ENCODE measurements at regions not wholly inside any gene's neighbourhood (a gene's known extent, or its start where the extent isn't known, plus 50 kb on each side); places are given as distances from the start of the nearest gene placed in this dataset.

DNA sequence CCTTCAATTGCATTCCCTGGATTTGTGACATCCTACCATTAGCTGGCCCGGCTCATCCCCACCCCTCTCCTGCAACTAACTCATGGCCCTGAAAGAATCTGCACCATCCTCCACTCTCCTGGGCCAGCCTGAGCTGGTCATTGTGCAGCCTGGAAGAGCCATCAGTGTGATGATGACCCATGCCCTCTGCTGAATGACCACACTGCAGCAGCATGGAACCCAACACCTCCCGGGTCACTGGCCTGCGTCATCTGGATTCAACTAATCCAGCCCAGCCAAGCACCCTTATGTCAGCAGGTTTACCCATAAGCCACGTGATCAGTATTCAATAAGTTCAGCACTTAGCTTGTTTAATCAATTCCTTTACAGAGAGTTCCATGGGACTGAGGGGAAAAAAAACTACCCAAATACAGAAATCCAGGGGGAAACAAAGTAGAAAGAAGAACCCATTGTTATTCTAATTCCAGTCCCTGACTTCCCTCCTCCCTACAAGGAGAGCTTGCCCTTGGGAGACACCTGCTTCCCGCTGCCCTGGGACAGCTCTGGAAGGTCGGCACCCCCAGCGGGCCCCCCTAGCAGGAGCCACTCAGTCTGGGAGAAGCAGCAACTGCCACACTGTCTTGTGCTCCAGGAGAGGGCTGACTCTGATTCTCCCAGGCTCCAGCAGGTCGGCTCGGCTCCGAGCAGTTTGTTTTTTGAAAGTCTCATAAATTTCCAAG lies 309.1 kb upstream of the TLE3 start:
- DNase-seq (ENCODE audit: low read depth) = no peak
- TF ChIP-seq MYC (IDR thresholded peaks at IDR 0.05; ENCODE audit: low read depth, low read length) = no peak
- TF ChIP-seq, protein P1, sequence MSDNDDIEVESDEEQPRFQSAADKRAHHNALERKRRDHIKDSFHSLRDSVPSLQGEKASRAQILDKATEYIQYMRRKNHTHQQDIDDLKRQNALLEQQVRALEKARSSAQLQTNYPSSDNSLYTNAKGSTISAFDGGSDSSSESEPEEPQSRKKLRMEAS (IDR thresholded peaks at IDR 0.05; ENCODE audit: low read depth, low read length) = no peak
- TF ChIP-seq POLR2A (IDR thresholded peaks at IDR 0.05; ENCODE audit: extremely low read depth, insufficient read length) = no peak
- TF ChIP-seq, protein P2, sequence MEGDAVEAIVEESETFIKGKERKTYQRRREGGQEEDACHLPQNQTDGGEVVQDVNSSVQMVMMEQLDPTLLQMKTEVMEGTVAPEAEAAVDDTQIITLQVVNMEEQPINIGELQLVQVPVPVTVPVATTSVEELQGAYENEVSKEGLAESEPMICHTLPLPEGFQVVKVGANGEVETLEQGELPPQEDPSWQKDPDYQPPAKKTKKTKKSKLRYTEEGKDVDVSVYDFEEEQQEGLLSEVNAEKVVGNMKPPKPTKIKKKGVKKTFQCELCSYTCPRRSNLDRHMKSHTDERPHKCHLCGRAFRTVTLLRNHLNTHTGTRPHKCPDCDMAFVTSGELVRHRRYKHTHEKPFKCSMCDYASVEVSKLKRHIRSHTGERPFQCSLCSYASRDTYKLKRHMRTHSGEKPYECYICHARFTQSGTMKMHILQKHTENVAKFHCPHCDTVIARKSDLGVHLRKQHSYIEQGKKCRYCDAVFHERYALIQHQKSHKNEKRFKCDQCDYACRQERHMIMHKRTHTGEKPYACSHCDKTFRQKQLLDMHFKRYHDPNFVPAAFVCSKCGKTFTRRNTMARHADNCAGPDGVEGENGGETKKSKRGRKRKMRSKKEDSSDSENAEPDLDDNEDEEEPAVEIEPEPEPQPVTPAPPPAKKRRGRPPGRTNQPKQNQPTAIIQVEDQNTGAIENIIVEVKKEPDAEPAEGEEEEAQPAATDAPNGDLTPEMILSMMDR (IDR thresholded peaks at IDR 0.05; ENCODE audit: low read depth, low read length) = no peak

DNA sequence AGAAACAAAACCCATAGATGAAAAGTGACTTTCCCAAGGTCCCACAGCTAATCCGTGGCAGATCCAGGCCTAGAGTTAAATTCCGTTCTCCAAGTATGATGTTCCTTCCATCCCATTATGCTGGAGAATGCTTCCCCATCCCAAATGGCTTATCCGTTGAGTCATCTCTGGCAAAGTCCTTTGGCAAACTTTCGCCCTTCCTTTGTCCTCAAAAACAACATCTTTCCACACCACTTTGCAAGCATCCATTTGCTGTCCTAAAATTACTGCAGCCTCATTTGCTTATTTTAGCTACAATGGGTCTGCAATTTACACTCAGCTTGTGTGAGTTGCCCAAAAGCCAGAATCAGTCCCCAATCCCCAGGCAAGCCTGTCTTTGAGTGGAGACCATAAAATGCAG lies 304.0 kb upstream of the TLE3 start:
- no peak for DNase-seq (ENCODE audit: low read depth)
- no peak overlapping the region for H3K4me3 ChIP-seq (ENCODE audit: low read depth, low read length)
- no peak for TF ChIP-seq MYC (IDR thresholded peaks at IDR 0.05; ENCODE audit: low read depth, low read length)
- TF ChIP-seq POLR2A (IDR thresholded peaks at IDR 0.05; ENCODE audit: extremely low read depth, insufficient read length) = no peak
- TF ChIP-seq, protein P1 (IDR thresholded peaks at IDR 0.05; ENCODE audit: low read depth, low read length) = no peak
- TF ChIP-seq, protein P2 (IDR thresholded peaks at IDR 0.05; ENCODE audit: low read depth, low read length) = no peak

More for the DNA sequence above, 309.1 kb upstream of the TLE3 start:
- H3K4me3 ChIP-seq (ENCODE audit: low read depth, low read length) = no peak overlapping the region

DNA sequence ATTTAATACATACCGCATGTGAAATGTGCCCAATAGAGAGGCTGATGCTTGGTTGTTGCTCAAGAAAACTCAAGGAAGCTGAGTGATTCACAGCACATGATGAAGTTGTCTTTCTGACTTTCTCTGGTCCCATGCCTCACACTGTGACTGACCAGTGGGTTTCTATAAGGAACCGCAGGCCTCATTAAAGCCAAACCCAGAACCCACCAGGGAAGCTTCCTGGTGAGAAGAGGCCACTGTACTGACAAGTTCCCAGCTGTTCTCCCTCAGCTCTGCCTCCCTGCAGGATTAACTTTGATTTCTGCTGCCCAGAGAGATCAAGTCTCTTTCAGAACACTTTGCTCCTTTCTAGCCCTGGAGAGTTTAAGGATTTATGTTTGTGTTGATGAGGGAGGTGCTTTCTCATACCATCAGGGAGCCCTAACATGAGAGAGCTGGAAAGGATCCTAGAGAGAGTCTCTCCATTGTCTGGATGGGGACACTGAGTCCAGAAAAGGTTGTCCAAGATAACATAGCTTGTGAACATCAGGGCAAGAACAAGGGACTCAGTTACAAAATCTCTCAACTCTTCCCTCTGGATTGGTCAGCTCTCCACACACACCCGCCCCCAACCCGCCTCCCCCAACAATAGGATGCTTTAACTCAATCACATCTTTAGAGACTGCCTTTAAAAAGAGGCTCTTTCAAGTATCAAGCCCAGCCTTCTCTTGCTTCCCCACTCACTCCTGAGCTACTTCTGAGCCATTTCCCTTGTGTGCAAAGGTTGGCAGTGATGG lies 303.2 kb upstream of the TLE3 start:
- TF ChIP-seq POLR2A (IDR thresholded peaks at IDR 0.05; ENCODE audit: extremely low read depth, insufficient read length) = no peak
- TF ChIP-seq, protein P1 (IDR thresholded peaks at IDR 0.05; ENCODE audit: low read depth, low read length) = no peak
- TF ChIP-seq, protein P2 (IDR thresholded peaks at IDR 0.05; ENCODE audit: low read depth, low read length) = no peak
- no peak for TF ChIP-seq MYC (IDR thresholded peaks at IDR 0.05; ENCODE audit: low read depth, low read length)
- no peak for DNase-seq (ENCODE audit: low read depth)
- H3K4me3 ChIP-seq (ENCODE audit: low read depth, low read length) = no peak overlapping the region

DNA sequence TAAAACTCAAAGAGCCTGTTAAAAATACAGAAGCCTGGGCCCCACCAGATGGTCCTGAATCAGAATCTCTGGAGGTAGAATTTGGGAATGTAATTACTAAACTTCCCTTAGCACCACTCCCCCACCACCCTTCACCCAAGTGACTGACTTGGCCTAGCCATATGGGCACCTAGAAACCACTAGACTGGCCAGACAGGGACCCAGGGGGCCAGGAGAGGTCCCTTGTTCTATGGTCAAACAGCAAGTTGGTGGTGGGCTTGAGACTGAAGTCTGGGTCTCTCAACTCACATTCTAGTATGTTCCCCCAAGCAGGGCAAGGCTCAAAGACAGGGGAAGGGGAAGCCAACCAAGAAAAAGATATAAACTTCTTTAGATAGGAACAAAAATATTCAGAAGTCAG lies 301.5 kb upstream of the TLE3 start:
- TF ChIP-seq, protein P1 (IDR thresholded peaks at IDR 0.05; ENCODE audit: low read depth, low read length) = no peak
- no peak for TF ChIP-seq POLR2A (IDR thresholded peaks at IDR 0.05; ENCODE audit: extremely low read depth, insufficient read length)
- TF ChIP-seq, protein P2 (IDR thresholded peaks at IDR 0.05; ENCODE audit: low read depth, low read length) = no peak
- no peak for TF ChIP-seq MYC (IDR thresholded peaks at IDR 0.05; ENCODE audit: low read depth, low read length)
- no peak overlapping the region for H3K4me3 ChIP-seq (ENCODE audit: low read depth, low read length)
- no peak for DNase-seq (ENCODE audit: low read depth)

DNA sequence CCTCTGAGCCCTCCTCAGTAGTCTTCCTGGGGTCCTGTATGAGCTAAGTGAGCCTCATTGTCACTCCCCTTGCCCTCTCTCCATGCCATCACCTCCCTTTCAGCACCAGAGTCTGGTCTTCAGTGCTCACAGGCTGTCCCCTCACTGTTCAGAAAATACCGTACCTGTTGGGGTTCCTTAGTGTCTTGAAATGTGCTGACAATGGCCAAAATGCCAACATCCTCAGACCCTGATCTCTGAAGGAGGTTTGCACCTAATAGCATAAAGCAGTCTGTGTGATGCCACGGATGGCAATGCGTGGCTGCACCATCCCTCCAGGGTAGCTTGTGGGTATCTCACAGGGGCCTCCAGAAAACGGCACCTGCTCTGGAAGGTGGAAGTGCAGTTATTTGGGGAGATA lies 301.0 kb upstream of the TLE3 start:
- DNase-seq (ENCODE audit: low read depth) = no peak
- TF ChIP-seq, protein P1 (IDR thresholded peaks at IDR 0.05; ENCODE audit: low read depth, low read length) = no peak
- TF ChIP-seq MYC (IDR thresholded peaks at IDR 0.05; ENCODE audit: low read depth, low read length) (no peak), POLR2A (IDR thresholded peaks at IDR 0.05; ENCODE audit: extremely low read depth, insufficient read length) (no peak)
- TF ChIP-seq, protein P2 (IDR thresholded peaks at IDR 0.05; ENCODE audit: low read depth, low read length) = no peak
- H3K4me3 ChIP-seq (ENCODE audit: low read depth, low read length) = no peak overlapping the region
